PC-9 (cell line): ENCODE measurements at regions not wholly inside any gene's neighbourhood (a gene's known extent, or its start where the extent isn't known, plus 50 kb on each side); places are given as distances from the start of the nearest gene placed in this dataset.

ENCODE experiments used
- EZH2 ChIP-seq: fragments of 200-600 bp; sonication (generic); IDR thresholded peaks from 2 replicates; pipeline ENCODE4 v1.8.0; 2017; ENCODE audit warnings: antibody characterized with exemption, low read depth
- TF ChIP-seq, protein P1 (sequence below): fragments of 200-600 bp; sonication (generic); conservative IDR thresholded peaks from 2 replicates; pipeline ENCODE4 v1.6.1; 2017; ENCODE audit warnings: mixed run types, antibody characterized with exemption, mild to moderate bottlenecking, moderate library complexity

- TF ChIP-seq, protein P1, sequence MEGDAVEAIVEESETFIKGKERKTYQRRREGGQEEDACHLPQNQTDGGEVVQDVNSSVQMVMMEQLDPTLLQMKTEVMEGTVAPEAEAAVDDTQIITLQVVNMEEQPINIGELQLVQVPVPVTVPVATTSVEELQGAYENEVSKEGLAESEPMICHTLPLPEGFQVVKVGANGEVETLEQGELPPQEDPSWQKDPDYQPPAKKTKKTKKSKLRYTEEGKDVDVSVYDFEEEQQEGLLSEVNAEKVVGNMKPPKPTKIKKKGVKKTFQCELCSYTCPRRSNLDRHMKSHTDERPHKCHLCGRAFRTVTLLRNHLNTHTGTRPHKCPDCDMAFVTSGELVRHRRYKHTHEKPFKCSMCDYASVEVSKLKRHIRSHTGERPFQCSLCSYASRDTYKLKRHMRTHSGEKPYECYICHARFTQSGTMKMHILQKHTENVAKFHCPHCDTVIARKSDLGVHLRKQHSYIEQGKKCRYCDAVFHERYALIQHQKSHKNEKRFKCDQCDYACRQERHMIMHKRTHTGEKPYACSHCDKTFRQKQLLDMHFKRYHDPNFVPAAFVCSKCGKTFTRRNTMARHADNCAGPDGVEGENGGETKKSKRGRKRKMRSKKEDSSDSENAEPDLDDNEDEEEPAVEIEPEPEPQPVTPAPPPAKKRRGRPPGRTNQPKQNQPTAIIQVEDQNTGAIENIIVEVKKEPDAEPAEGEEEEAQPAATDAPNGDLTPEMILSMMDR = no peak
- TF ChIP-seq EZH2 = no peak
These were observed 1132.9 kb upstream of the WWC1 start for GRCh38 chr5:167158588-167158987.
